ENCODE measurements at regions not wholly inside any gene's neighbourhood (a gene's known extent, or its start where the extent isn't known, plus 50 kb on each side); places are given as distances from the start of the nearest gene placed in this dataset.
"Not testable (repeated sequence)": the region's sequence is repeated elsewhere in the genome, so short reads cannot be mapped to it uniquely, and the experiment has no call there.

DNA sequence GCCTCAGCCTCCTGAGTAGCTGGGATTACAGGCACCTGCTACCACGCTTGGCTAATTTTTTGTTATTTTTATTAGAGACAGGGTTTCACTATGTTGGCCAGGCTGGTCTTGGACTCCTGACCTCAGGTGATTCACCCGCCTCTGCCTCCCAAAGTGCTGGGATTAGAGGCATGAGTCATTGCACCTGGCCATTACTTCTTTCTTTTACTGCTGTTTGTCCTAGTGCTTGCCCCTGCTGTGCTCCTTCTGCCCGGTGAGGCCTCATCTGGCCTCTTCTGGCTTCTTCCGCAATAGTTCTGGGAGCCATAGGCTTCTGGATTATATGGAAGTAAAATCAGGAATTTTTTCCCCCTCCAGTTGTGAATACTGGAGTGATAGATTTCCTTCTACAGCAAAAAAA lies 266.3 kb downstream of the STIM2 start:
- H3K4me3 Mint-ChIP-seq; H3K4me1 Mint-ChIP-seq (ENCODE audit: low read depth); H3K36me3 Mint-ChIP-seq (ENCODE audit: low read depth); H3K9me3 Mint-ChIP-seq (ENCODE audit: insufficient read depth); POLR2A ChIA-PET; CTCF ChIA-PET; ATAC-seq; H3K27ac Mint-ChIP-seq; DNase-seq; H3K27me3 Mint-ChIP-seq (ENCODE audit: low read depth): not testable (repeated sequence)

DNA sequence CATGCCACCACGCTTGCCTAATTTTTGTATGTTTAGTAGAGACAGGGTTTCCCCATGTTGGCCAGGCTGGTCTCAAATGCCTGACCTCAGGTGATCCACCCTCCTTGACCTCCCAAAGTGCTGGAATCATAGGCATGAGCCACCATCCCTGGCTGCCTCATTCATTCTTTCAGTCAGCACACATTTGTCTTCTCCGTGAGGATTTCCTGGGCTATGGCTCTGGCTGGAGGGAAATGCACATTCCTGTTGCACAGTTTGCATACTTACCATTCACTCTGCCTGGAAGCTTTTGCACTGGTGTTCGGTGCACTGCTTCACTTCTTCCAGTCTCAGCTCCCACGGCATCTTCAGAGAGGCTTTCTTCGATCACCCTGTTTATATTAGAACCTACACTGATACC lies 267.8 kb downstream of the STIM2 start:
- ChIA-PET POLR2A (no interaction called here), CTCF (no interaction called here)
- H3K9me3 Mint-ChIP-seq (ENCODE audit: insufficient read depth) = peaks cover 4% of the 10 kb centered on the region
- H3K4me3 Mint-ChIP-seq = no peak overlapping the region
- no peaks in the 10 kb centered on the region for H3K4me1 Mint-ChIP-seq (ENCODE audit: low read depth)
- DNase-seq = no peak
- no peaks in the 10 kb centered on the region for H3K36me3 Mint-ChIP-seq (ENCODE audit: low read depth)
- ATAC-seq = no peak
- no peaks in the 10 kb centered on the region for H3K27me3 Mint-ChIP-seq (ENCODE audit: low read depth)
- no peak overlapping the region for H3K27ac Mint-ChIP-seq

DNA sequence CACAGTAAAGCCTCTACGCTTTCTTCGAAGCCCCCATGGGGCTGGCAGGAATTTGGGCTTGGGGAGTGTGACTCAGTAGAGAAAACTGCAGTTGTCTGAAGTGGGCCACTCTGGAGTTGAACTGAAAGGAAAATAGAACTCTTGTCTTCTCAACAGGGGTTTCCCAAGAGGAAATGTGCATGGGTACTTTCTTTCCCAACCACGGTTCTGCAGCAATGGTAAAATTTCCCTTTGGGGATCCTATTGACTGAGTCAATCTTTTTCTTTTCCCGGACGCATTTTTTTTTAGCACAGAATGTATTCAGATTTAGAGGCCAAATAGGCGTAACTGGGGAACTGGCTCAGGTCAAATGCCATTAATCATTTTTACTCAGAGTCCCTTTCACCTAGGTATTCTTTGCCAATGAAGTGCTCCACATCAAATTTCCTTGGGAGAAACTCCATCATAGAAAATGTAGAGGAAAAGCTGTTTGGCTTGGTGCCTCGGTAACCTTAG lies 269.3 kb downstream of the STIM2 start:
- CTCF ChIA-PET = no interaction called here
- H3K9me3 Mint-ChIP-seq (ENCODE audit: insufficient read depth) = peaks cover 8% of the 10 kb centered on the region

DNA sequence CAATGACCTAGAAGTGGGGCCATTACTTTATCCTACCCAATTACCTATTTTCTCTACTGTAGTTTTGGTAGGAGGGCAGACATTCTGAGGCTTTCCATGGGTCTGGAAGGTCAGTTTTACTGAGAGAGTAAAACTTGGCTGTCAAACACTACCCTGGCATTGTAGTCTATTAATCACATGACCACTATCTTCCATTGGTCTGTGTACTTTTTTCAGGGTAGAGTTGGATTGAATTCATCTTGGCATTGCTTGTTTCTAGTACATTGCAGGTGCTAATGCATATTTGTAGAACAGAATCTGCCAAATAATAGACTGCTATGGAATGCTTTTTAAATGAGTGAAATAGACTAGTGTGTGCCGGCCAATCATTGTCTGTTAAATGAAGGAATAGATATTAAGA lies 271.9 kb downstream of the STIM2 start:
- CTCF ChIA-PET = no interaction called here
- no peak overlapping the region for H3K4me3 Mint-ChIP-seq

More for the DNA sequence above, 269.3 kb downstream of the STIM2 start:
- POLR2A ChIA-PET = no interaction called here
- Mint-ChIP-seq H3K4me3 (no peak overlapping the region), H3K27ac (no peak overlapping the region), H3K4me1 (ENCODE audit: low read depth) (no peaks in the 10 kb centered on the region), H3K27me3 (ENCODE audit: low read depth) (no peaks in the 10 kb centered on the region), H3K36me3 (ENCODE audit: low read depth) (no peaks in the 10 kb centered on the region)
- DNase-seq = no peak
- ATAC-seq = no peak

DNA sequence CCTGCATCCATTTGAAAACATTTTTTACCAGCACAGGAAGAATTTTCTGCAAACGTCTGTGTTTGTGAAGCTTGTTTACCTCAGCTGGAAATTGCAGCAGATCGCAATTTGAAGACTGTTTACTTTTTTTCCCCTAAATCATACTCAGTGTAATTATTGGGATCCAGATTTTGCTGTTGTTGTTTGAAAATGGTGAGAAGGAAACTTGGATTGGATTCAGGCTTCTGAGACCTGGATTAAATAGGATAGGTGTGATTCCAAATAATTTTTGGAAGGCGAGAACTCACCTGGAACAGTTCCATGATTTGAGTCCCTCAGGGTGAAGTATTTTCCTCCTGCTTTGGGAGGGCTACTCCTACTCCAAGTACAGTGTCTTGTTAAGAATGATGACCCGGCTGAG lies 279.8 kb downstream of the STIM2 start:
- Mint-ChIP-seq H3K9me3 (ENCODE audit: insufficient read depth) (no peaks in the 10 kb centered on the region), H3K36me3 (ENCODE audit: low read depth) (no peaks in the 10 kb centered on the region), H3K27ac (no peak overlapping the region), H3K27me3 (ENCODE audit: low read depth) (no peaks in the 10 kb centered on the region), H3K4me1 (ENCODE audit: low read depth) (no peaks in the 10 kb centered on the region), H3K4me3 (no peak overlapping the region)
- ChIA-PET CTCF (no interaction called here), POLR2A (no interaction called here)
- ATAC-seq = no peak
- no peak for DNase-seq

More for the DNA sequence above, 271.9 kb downstream of the STIM2 start:
- Mint-ChIP-seq H3K27ac (no peak overlapping the region), H3K9me3 (ENCODE audit: insufficient read depth) (peaks cover 8% of the 10 kb centered on the region), H3K27me3 (ENCODE audit: low read depth) (no peaks in the 10 kb centered on the region), H3K4me1 (ENCODE audit: low read depth) (no peaks in the 10 kb centered on the region), H3K36me3 (ENCODE audit: low read depth) (no peaks in the 10 kb centered on the region)
- ATAC-seq (no peak), DNase-seq (no peak)
- POLR2A ChIA-PET = no interaction called here

DNA sequence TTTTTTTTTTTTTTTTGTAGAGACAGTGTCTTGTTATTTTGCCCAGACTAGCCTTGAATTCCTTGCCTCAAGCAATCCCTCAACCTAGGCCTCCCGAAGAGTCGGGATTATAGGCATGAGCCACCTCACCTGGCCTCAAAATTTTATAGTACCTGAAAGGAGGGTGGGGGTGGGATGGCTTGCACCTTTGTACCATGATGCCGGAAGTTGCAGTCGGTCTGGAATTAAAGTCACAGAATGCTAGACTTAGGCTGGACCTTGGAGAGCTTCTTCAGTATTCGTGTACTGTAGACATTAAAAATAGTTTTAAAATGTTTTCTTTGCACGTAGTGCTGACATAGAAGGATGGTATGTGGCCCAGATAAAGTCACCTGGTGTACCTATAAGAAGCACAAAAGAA lies 280.9 kb downstream of the STIM2 start:
- Mint-ChIP-seq H3K4me1 (ENCODE audit: low read depth) (no peaks in the 10 kb centered on the region), H3K9me3 (ENCODE audit: insufficient read depth) (no peaks in the 10 kb centered on the region), H3K27me3 (ENCODE audit: low read depth) (no peaks in the 10 kb centered on the region), H3K36me3 (ENCODE audit: low read depth) (no peaks in the 10 kb centered on the region), H3K4me3 (no peak overlapping the region), H3K27ac (no peak overlapping the region)
- ATAC-seq (no peak), DNase-seq (no peak)
- ChIA-PET CTCF (no interaction called here), POLR2A (no interaction called here)

DNA sequence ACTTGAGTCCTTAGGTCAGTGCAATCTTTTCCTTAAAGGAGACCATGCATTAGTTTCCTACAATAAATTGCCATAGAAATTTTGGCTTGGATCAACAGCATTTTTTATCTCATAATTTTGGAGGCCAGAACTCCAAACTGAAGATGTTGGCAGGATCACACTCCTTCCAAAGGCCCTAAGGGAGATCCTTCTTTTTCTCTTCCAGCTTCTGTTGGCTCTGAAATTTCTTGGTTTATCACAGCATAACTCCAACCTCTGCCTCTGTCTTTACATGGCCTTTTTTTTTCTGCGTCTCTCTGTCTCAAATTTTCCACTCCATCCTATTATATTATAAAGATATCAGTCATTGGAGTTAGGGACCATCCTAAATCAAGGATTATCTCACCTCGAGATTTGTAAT lies 282.2 kb downstream of the STIM2 start:
- DNase-seq = no peak
- Mint-ChIP-seq H3K9me3 (ENCODE audit: insufficient read depth) (no peaks in the 10 kb centered on the region), H3K27ac (no peak overlapping the region), H3K27me3 (ENCODE audit: low read depth) (no peaks in the 10 kb centered on the region), H3K4me3 (no peak overlapping the region), H3K36me3 (ENCODE audit: low read depth) (no peaks in the 10 kb centered on the region), H3K4me1 (ENCODE audit: low read depth) (no peaks in the 10 kb centered on the region)
- ATAC-seq = no peak
- CTCF ChIA-PET = no interaction called here
- POLR2A ChIA-PET = no interaction called here

DNA sequence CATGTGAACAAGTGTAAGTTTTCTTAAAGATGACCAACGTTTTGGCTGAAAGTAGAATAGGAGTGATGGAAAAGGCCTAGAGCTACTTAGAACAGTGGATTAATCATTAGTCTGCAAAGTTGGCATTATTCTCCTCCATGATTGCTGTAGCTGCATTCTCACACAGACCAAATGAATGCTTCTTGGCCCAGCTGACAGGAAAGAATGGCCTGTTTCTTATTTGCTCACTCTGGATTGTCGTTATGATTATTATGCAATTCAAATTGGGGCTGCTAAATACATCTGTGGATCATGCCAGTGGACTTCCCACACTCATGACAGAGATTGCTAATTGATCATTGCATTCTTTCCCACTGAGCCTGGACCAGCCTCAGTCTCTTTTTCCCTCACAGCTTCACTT lies 285.0 kb downstream of the STIM2 start:
- no peak overlapping the region for H3K4me3 Mint-ChIP-seq
- ChIA-PET CTCF (no interaction called here), POLR2A (no interaction called here)
- no peaks in the 10 kb centered on the region for H3K36me3 Mint-ChIP-seq (ENCODE audit: low read depth)
- no peak overlapping the region for H3K27ac Mint-ChIP-seq
- no peak for DNase-seq
- no peaks in the 10 kb centered on the region for H3K27me3 Mint-ChIP-seq (ENCODE audit: low read depth)
- no peak for ATAC-seq
- no peaks in the 10 kb centered on the region for H3K9me3 Mint-ChIP-seq (ENCODE audit: insufficient read depth)
- no peaks in the 10 kb centered on the region for H3K4me1 Mint-ChIP-seq (ENCODE audit: low read depth)

DNA sequence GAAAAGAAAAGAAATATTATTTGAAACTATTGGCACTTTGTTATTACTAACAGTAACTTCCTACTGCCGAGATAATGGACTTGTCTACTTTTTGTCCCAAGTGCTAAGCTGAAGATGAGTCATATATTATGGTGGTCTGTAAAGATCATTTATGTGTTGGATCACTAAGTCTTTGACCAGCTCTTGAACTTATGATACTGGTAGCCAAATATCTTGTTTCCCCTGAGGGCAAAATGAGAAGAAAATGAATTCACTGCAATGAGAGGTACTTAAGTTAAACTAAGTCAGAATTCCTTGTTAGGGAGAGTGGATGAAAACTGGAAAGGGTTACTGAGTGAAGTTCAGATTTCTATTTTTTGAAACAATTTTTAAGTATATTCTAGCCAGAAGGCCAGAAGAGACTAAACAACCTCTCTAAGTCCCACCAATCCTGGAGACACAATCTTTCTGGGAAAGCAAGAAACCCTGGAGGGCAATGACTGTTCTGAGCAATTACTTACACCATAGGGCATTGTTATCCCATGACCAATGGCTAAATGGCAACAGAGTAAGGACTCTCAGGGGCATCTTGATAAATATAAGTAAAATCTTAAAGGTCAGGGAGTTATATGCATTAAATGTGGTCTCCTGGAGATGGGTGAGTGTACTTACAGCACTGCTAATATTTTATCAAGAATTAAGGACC lies 287.7 kb downstream of the STIM2 start:
- no peaks in the 10 kb centered on the region for H3K27me3 Mint-ChIP-seq (ENCODE audit: low read depth)

DNA sequence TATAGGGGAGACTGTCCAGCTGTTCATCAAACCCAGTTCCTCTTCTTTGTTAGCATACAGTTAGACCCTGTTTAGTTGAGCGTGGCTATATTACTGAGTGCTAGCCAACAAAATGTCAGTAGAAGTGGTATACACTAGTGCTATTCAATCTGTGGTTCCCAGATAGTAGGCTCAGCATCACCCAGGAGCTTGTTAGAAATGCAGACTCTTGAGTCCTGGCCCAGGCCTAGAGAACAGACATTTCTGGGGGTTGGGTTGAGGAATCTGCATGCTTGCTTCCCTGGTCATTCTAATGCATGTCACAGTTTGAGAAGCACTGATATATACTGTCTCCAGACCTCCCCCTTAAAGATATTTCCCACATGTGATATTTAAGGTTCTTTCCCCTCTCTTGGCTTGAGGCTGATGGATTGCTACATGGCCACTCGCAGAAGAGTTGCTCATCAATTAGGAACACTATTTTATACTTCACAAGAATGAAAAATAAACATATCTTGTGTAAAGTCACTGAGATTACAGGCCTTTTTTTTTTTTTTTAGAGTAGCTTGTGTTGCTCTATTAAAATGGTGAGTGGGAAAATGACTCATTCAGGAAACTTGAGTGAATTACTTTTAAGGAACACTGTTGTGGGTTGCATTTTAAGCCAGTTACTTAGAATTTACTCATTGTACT lies 289.0 kb downstream of the STIM2 start:
- no peak for ATAC-seq
- Mint-ChIP-seq H3K4me1 (ENCODE audit: low read depth) (no peaks in the 10 kb centered on the region), H3K36me3 (ENCODE audit: low read depth) (no peaks in the 10 kb centered on the region), H3K27me3 (ENCODE audit: low read depth) (no peaks in the 10 kb centered on the region), H3K9me3 (ENCODE audit: insufficient read depth) (no peaks in the 10 kb centered on the region), H3K4me3 (no peak overlapping the region), H3K27ac (no peak overlapping the region)
- CTCF ChIA-PET = no interaction called here
- POLR2A ChIA-PET = no interaction called here
- DNase-seq = no peak

More for the DNA sequence above, 287.7 kb downstream of the STIM2 start:
- no peaks in the 10 kb centered on the region for H3K36me3 Mint-ChIP-seq (ENCODE audit: low read depth)
- CTCF ChIA-PET = no interaction called here
- H3K27ac Mint-ChIP-seq = no peak overlapping the region
- DNase-seq (no peak), ATAC-seq (no peak)
- H3K9me3 Mint-ChIP-seq (ENCODE audit: insufficient read depth) = no peaks in the 10 kb centered on the region
- POLR2A ChIA-PET = no interaction called here
- H3K4me3 Mint-ChIP-seq = no peak overlapping the region
- H3K4me1 Mint-ChIP-seq (ENCODE audit: low read depth) = no peaks in the 10 kb centered on the region

DNA sequence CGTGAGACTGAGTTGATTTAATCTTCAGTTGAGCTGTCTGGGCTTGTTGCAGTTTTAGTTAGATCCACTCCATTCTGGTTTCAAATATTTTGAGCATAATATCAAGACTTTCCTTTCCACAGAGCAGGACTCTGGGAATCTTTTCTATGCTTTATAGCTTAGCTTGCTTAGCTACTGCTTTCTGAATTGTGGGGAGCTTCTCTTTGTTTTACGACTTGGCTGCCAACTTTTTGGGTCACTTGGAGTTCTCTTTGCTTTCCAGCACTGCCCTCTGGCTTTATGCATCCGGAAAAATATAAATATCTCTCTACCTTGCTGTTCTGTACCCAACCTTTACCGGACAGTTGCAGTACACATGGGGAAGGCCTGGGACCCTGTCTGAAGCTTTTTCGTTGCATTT lies 292.1 kb downstream of the STIM2 start:
- POLR2A ChIA-PET = no interaction called here
- H3K4me3 Mint-ChIP-seq = no peak overlapping the region

DNA sequence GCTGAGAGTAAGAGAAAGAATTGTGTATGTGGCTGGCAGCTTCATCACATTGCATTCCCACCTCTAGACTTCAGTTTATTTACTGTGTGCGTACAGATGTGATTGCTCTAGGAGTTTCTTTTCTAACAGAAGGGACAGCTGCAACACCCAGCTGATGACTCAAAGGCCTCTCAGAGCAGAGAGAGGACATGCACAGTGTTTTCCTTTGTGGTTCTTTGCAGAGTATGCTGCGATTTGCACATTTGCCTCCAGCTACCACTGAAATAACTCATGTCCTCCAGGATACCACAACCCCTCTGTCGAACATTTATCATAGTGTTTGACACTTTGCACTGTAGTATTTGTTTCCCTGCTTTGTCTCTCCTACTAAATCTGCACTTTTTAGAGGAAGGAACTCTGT lies 294.1 kb downstream of the STIM2 start:
- DNase-seq (no peak), ATAC-seq (no peak)
- Mint-ChIP-seq H3K36me3 (ENCODE audit: low read depth) (no peaks in the 10 kb centered on the region), H3K27me3 (ENCODE audit: low read depth) (no peaks in the 10 kb centered on the region), H3K4me1 (ENCODE audit: low read depth) (no peaks in the 10 kb centered on the region), H3K9me3 (ENCODE audit: insufficient read depth) (no peaks in the 10 kb centered on the region), H3K4me3 (no peak overlapping the region), H3K27ac (no peak overlapping the region)
- POLR2A ChIA-PET = no interaction called here
- CTCF ChIA-PET = no interaction called here

More for the DNA sequence above, 292.1 kb downstream of the STIM2 start:
- Mint-ChIP-seq H3K27me3 (ENCODE audit: low read depth) (no peaks in the 10 kb centered on the region), H3K36me3 (ENCODE audit: low read depth) (no peaks in the 10 kb centered on the region), H3K27ac (no peak overlapping the region), H3K4me1 (ENCODE audit: low read depth) (no peaks in the 10 kb centered on the region), H3K9me3 (ENCODE audit: insufficient read depth) (no peaks in the 10 kb centered on the region)
- ATAC-seq (no peak), DNase-seq (no peak)
- CTCF ChIA-PET = no interaction called here

DNA sequence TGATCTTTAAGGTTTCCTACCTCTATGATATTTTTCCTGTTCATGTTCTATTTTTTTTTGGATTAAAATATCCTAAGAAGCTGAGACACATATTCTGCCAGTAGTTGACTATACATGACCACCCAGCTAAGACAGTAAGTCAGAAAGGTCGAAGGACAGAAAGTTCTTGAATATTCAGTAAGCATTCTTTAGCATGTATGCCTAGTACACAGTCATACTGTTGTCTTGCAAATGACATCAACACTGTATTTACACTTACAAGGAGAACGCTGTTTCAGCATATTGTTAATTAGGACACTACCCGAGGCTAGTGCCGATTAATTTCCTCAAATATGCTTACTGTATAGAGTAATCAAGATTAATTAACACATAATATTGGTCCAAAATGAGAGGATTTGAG lies 300.6 kb downstream of the STIM2 start:
- Mint-ChIP-seq H3K9me3 (ENCODE audit: insufficient read depth) (no peaks in the 10 kb centered on the region), H3K27ac (no peak overlapping the region), H3K4me3 (no peak overlapping the region), H3K27me3 (ENCODE audit: low read depth) (no peaks in the 10 kb centered on the region), H3K36me3 (ENCODE audit: low read depth) (no peaks in the 10 kb centered on the region), H3K4me1 (ENCODE audit: low read depth) (no peaks in the 10 kb centered on the region)
- ATAC-seq = no peak
- POLR2A ChIA-PET = no interaction called here
- CTCF ChIA-PET = interaction anchor here (0.7 kb wide), 1 partner anchor 9 kb away, joined by 3 read pairs; no protein-coding TSS in a partner anchor
- no peak for DNase-seq

Measured in activated CD8-positive, alpha-beta T cell treated with anti-CD3 and anti-CD28 coated beads, Interleukin-2, amount 10 ng/mL, durations not matched to agents 7 days and 5 days (primary cell).